Activated CD4-positive, alpha-beta T cell treated with anti-CD3 and anti-CD28 coated beads for 1 hour (primary cell): ENCODE measurements at regions not wholly inside any gene's neighbourhood (a gene's known extent, or its start where the extent isn't known, plus 50 kb on each side); places are given as distances from the start of the nearest gene placed in this dataset.
"Not testable (repeated sequence)": the region's sequence is repeated elsewhere in the genome, so short reads cannot be mapped to it uniquely, and the experiment has no call there.

Experiments used
- DNase-seq: peaks from one replicate; pipeline ENCODE4 v3.0.0-alpha.2; 2020

DNA sequence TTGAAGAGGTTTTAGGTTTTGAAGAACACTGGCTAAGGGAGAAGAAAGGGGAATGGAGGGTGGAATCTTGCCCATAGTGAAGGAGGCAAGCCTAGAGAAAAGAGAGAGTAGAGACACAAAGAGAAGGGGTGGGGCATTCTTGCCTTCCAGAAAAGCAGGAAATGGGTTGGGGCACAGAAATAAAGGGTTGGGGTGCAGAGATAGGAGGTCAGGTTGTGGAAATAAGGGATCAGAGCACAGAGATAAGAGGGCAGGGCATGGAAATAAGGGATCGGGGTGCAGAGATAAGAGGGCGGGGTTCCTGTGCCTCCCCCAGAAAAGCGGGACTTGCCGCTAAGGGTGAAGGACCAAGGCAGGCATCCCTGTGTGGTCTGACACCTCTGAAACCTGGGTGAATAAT lies 69.9 kb downstream of the ALG1L2 start:
- DNase-seq, result not testable (repeated sequence)

GRCh38 chr3:130153247-130153646 lies 71.6 kb downstream of the ALG1L2 start:
- not testable (repeated sequence) for DNase-seq

- not testable (repeated sequence) for DNase-seq
These were observed 73.8 kb downstream of the ALG1L2 start for GRCh38 chr3:130155464-130155863.

DNA sequence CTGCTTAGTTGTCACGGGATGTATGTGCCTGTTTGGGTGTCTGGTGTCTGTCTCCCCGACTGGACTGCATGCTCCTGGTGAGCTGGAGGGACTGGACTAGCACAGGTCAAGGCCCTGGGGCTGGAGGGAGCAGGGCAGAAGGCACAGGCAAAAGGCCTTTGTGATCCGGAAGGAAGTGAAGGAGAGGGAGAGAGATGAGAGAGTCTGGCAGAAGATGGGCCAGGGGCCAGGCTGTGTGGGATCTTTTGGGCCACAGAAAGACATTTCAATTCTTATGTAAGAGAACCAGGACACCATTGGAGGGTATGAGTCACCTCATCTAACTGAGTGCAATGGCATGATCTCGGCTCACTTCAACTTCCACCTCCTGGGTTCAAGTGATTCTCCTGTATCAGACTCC lies 85.2 kb downstream of the ALG1L2 start:
- DNase-seq, result not testable (repeated sequence)

DNA sequence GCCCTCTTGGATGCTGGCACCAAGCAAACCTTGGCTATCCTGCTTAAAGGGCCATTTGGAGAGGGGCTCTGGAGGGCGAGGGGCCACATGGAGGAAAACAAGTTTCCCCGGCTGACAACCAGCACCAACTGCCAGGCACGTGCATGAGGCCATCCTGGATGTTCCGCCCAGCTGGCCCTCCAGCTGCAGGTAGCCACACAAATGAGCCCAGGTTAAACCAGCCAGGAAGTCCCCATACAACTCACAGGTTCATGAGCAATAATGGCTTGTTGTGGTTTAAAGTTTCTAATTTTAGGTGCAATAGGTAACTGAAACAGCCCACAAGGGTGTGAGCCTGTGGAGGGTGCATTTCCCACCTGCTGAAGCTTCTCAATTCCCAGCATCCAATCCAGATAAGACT lies 93.6 kb downstream of the ALG1L2 start:
- not testable (repeated sequence) for DNase-seq

DNA sequence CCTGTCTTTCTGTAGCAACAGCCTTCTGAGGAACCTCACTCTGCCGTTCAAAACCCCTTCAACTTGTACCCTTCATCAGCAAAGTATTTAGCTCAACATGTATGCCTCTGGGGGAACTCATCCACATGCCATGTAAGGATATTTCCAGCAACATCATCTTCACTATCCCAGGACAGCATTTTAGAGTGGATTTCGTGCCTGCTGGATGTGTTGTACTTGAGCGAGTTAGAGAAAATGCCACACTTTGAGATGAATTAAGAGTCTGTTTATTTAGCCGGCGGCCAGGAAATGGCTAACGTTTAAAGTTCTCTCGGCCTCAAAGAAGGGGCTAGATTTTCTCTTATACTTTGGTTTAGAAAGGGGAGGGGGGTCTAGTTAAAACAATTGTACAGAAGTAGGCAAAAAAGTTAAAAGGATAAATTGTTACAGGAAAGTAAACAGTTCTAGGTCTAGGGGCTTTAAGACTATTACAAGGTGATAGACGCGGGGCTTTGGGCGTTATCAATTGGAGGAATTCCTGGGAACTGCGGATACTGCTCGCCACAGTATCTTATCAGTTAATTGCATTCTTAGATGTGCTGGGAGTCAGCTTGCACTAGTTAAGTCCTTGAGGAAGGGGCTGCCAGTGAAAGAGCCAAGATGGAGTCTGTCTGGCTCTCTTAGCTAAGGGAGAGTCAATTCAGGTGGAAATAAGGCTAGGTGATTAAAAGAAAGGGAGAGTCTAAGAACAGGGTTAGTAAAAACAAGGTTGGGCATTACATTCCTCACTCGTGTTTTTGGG lies 95.0 kb downstream of the ALG1L2 start:
- DNase-seq, result not testable (repeated sequence)

DNA sequence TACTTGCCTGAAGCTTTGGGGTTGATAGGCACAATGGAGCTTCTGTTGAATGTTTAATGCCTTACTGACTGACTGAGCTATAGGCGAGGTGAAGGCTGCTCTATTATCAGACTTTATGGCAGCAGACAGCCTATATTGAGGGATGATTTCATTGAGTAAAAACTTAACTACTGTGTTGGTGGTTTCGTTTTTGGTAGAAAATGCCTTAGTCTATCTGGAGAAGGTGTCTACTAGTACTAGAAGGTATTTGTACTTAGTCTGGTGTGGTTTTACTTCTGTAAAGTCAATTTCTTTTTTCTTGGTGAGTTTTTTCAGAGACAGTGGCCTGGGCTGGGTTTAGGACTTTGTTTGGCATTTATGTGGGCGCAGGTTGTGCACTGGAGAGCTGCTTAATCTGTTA lies 97.2 kb downstream of the ALG1L2 start:
- DNase-seq, result not testable (repeated sequence)

DNA sequence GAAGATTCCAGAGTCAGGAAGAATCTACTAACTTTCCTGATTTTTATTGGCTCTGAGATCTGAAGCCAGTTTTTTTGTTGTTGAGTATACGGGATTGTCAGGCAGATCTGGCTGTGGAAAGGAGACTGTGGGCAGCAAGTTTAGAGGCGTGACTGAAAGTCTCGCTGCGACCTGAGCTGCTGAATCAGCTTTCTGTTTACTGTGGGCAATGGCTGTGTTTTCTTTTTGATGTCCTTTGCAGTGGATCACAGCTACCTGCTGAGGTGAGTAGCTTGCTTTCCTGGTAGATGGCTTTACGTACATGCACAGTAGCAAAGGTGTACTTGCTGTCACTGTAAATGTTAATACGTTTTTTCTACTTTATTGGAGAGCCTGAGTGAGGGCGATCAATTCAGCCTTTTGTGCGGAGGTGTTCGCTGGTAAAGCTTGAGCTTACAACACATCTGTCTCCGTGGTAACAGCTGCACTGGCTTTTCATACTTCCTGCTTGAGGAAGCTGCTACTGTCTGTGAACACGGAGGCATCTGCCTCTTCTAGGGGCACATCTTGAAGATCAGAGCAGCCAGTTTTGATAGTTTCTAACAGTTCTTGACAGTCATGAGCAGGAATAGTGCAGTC lies 97.8 kb downstream of the ALG1L2 start:
- DNase-seq, result peak; percentile 30

- DNase-seq, result not testable (repeated sequence)
These were observed 100.8 kb downstream of the ALG1L2 start for GRCh38 chr3:130182475-130182874.

DNA sequence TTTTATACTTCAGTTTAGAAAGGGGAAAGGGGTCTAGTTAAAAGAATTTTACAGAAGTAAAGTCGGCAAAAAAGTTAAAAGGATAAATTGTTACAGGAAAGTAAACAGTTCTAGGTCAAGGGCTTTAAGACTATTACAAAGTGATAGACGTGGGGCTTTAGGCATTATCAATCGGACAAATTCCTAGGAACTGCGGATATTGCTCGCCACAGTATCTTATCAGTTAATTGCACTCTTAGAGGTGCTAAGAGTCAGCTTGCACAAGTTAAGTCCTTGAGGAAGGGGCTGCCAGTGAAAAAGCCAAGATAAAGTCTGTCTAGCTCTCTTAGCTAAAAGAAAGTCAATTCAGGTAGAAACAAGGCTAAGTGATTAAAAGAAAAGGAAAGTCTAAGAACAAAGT lies 102.1 kb downstream of the ALG1L2 start:
- not testable (repeated sequence) for DNase-seq

- not testable (repeated sequence) for DNase-seq
These were observed 102.8 kb downstream of the ALG1L2 start for GRCh38 chr3:130184152-130185024.

DNA sequence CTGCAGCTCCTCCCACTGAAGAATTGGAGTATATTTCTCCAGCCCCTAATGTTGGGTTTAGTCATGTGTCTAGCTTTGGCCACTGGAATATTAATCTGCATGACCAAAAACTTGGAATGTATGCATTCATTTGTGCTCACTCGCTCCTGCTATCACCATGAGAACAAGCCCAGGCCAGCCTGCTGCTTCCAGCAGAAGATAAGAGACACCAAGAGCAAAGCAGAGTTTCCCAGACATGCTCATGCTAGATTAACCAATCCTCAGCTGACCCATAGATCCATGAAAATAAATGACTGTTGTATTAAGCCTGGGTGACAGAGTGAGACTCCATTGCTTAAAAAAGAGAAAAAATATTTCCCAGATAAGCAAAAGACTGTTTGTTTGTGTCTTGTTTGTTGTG lies 119.6 kb downstream of the ALG1L2 start:
- not testable (repeated sequence) for DNase-seq

GRCh38 chr3:130203633-130204032 lies 122.0 kb downstream of the ALG1L2 start:
- not testable (repeated sequence) for DNase-seq

- DNase-seq, result no peak
These were observed 117.9 kb upstream of the COL6A5 start for GRCh38 chr3:130227540-130227939.

GRCh38 chr3:130242850-130243569 lies 102.5 kb upstream of the COL6A5 start:
- no peak for DNase-seq

DNA sequence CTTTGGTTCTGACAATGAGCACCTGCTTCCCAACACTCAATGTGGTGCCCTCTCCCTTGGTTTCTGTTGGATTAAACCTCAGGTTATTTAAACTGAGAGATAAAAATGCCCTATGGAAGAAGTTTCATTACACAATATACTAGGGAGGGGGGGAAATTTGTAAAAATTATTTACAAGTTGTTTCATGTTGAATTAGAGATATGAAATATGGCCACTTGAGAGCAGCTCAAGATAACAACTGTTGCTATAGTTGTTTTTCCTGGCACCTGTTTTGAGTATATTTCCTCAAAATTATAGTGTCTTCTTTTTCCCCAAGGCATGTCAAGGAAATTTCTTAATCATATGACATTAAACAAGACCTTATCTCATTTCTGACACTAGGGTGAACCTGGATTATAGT lies 101.7 kb upstream of the COL6A5 start:
- no peak for DNase-seq

DNA sequence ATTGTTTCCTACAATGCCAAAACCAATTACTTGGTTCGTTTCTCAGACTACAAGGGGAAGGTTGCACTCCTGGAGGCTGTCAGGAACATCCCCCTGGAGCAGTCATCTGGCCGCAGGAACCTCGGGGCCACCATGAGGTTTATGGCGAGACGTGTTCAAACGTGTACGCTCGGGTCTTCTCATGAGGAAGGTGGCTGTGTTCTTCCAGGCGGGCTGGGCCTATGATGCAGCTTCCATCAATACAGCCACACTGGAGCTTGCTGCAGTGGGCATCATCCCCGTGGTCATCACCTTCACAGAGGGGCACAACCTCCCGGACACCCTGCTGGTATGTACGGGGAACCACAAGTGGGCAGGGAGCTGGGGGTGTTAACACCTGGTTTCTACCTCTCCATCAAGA lies 94.5 kb upstream of the COL6A5 start:
- no peak for DNase-seq

DNA sequence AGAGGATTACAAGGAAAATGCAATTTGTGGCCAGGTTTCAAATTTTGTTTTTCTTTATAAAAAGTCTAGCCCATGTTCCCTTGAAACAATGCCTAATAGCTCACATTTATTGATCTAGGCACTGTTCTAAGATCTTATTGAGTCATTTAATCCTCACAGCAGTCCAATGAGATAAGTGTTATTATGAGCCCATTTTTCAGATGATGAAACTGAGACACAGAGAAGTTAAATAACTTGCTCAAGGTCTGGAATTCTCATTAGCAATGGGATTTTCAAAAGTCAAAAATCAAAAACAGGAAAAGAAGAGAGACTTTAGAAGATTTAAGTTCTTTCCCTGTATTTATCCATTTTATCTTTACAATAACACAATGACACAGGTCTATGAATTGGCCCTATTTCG lies 90.0 kb upstream of the COL6A5 start:
- DNase-seq, result no peak

- no peak for DNase-seq
These were observed 88.6 kb upstream of the COL6A5 start for GRCh38 chr3:130256821-130257340.

DNA sequence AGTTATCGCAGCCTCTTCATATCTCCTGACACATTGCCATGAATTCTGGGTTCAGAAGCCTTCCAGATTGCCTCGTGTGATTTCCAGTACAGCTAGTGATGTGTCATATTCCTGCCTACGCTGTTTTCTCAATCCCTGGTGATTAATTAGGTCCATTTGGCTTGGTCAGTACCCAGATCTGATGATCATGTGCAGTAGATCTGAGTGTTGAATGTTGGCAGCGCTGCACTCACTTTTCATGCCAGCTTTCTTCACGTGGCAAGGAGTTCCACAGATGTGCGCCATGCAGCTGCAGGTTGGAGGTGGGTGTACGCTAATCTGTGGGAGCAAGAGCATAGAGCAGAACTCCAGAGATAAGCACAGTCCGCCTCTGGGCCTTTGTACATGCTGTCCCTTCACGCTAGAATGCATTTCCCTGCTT lies 86.9 kb upstream of the COL6A5 start:
- no peak for DNase-seq

- DNase-seq, result no peak
These were observed 86.2 kb upstream of the COL6A5 start for GRCh38 chr3:130259166-130259874.

- DNase-seq, result no peak
These were observed 84.6 kb upstream of the COL6A5 start for GRCh38 chr3:130260918-130261317.
